HG03135 (cell line): ENCODE measurements at regions not wholly inside any gene's neighbourhood (a gene's known extent, or its start where the extent isn't known, plus 50 kb on each side); places are given as distances from the start of the nearest gene placed in this dataset.
"Not testable (repeated sequence)": the region's sequence is repeated elsewhere in the genome, so short reads cannot be mapped to it uniquely, and the experiment has no call there.

ENCODE experiments used
- ATAC-seq: cut with Tn5 transposase; IDR thresholded peaks from one replicate; pipeline ENCODE4 v1.9.1; 2021; ENCODE audit warnings: mild to moderate bottlenecking, moderate library complexity; ENCODE audit not compliant: unreplicated experiment

- ATAC-seq, result no peak
Observed at GRCh38 chrX:1140236-1140681, 72.2 kb downstream of the CRLF2 start.

- ATAC-seq, result no peak
Observed at GRCh38 chrX:1139185-1139500, 73.3 kb downstream of the CRLF2 start.

DNA sequence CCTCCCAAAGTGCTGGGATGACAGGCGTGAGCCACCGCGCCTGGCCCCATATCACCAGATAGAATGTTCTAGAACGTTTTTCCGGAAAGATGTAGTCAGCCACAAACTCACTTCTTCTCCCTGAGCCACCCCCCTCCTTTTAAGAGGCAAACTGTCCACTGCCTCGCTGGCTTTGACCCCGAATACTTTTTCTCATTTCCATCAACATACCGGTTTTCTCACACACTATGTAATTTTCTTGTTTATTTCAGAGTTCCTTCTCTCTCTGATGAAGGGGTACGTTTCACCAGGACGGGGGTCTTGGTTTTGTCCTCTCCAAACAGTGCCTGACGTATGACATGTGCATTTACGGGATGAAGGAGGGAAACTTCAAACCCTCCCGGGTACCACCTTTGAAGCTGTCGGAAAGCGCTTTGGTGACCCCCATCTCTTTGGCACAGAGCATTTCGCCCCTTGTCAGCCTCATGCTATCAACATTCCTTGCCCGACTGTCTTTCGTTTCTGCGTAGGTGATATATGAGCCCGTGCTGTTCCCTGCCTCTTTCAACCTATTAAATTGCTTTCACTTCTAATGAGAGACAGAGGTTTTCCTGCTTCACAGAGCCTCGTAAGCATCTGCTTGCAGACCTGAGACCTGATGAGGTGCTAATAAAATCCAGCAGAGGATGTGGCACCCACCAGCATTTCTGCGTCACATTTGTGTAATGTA is 73.8 kb downstream of the CRLF2 start:
- ATAC-seq, result no peak

DNA sequence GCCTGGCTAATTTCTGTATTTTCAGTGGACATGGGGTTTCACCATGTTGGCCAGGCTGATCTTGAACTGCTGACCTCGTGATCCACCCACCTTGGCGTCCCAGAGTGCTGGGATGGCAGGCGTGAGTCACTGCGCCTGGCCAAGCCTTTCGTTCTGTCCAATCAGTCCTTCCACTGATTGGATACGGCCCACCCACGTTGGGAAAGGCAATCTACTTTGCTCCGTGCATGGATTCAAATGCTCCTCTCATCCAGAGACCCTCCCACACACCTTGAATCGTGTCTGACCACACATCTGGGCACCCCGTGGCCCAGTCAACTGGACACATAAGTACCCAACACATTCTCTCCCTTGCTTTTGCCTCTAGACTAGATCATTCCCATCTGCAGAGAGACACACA is 74.9 kb downstream of the CRLF2 start:
- ATAC-seq, result no peak

DNA sequence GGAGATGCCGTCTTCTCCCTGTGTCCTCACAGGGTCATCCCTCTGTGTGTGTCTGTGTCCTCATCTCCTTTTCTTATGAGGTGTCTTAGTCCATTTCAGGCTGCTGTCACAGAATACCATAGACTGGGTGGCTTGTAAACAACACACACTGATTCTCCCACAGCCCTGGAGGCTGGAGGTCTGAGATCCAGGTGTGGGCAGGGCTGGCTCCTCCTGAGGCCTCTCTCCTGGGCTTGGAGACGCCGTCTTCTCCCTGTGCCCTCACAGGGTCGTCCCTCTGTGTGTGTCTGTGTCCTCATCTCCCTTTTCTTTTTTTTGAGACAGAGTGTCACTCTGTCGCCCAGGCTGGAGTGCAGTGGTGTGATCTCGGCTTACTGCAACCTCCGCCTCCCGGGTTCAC is 75.9 kb downstream of the CRLF2 start:
- ATAC-seq, result not testable (repeated sequence)

DNA sequence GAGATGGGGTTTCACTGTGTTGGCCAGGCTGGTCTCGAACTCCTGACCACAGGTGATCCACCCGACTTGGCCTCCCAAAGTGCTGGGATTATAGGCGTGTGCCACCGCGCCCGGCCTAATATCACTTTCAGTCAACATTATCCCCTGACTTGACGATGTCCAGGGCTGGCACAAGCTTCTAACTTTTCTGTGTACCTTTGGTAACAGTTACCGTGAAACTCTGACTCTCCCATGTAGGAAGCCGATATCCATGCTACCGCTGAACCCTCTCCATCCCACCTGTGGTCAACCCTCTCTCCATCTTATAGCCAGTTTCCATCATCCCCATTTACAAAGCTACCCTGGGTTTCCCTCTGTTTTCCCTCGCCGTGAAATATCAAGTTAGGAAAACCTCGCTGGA is 77.5 kb downstream of the CRLF2 start:
- no peak for ATAC-seq

GRCh38 chrX:1134156-1134555 is 78.3 kb downstream of the CRLF2 start:
- no peak for ATAC-seq

DNA sequence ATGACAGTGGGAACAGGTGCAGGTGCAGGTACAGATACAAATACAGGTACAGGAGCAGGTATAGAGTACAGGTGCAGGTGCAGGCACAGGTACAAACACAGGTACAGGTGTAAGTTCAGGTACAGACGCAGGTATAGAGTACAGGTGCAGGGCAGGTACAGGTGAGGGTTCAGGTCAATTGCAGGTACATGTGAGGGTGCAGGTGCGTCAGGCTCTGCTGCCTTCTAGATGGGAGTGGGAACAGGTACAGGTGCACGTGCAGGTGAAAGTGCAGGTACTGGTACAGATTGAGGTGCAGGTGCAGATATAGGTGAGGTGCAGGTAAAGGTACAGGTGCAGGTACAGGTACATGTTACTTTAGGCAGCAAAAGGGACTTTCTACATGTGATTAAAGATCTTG is 85.7 kb downstream of the CRLF2 start:
- ATAC-seq, result no peak

GRCh38 chrX:1124531-1124930 is 87.9 kb downstream of the CRLF2 start:
- no peak for ATAC-seq

GRCh38 chrX:1122851-1123250 is 89.6 kb downstream of the CRLF2 start:
- not testable (repeated sequence) for ATAC-seq

- no peak for ATAC-seq
Observed at GRCh38 chrX:1119275-1119674, 93.2 kb downstream of the CRLF2 start.

DNA sequence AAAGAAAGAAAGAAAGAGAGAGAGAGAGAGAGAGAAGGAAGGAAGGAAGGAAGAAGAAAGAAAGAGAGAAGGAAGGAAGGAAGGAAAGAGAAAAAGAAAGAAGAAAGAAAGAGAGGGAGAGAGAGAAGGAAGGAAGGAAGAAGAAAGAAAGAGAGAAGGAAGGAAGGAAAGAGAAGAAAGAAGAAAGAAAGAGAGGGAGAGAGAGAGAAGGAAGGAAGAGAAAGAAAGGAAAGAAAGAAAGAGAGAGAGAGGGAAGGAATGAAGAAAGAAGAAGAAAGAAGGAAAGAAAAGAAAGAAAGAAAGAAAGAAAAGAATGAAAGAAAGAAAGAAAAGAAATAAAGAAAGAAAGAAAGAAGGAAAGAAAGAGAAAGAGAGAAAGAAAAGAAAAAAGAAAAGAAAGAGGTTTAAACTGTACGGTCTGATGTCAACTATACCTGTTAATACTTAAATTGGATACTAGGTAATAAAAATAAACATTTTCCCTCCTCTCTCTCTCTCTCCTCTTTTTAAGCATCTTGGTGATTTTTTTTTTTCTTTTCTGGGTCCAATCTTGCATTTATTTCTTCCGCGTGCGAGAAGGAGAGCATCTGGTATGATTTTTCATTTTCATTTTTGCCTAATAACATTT is 93.8 kb downstream of the CRLF2 start:
- ATAC-seq, result no peak

- ATAC-seq, result not testable (repeated sequence)
Observed at GRCh38 chrX:1115411-1115810, 97.0 kb downstream of the CRLF2 start.

- ATAC-seq, result no peak
Observed at GRCh38 chrX:1112321-1112720, 100.1 kb downstream of the CRLF2 start.

GRCh38 chrX:1111601-1112300 is 100.7 kb downstream of the CRLF2 start:
- no peak for ATAC-seq

GRCh38 chrX:1109580-1110119 is 102.8 kb downstream of the CRLF2 start:
- no peak for ATAC-seq

DNA sequence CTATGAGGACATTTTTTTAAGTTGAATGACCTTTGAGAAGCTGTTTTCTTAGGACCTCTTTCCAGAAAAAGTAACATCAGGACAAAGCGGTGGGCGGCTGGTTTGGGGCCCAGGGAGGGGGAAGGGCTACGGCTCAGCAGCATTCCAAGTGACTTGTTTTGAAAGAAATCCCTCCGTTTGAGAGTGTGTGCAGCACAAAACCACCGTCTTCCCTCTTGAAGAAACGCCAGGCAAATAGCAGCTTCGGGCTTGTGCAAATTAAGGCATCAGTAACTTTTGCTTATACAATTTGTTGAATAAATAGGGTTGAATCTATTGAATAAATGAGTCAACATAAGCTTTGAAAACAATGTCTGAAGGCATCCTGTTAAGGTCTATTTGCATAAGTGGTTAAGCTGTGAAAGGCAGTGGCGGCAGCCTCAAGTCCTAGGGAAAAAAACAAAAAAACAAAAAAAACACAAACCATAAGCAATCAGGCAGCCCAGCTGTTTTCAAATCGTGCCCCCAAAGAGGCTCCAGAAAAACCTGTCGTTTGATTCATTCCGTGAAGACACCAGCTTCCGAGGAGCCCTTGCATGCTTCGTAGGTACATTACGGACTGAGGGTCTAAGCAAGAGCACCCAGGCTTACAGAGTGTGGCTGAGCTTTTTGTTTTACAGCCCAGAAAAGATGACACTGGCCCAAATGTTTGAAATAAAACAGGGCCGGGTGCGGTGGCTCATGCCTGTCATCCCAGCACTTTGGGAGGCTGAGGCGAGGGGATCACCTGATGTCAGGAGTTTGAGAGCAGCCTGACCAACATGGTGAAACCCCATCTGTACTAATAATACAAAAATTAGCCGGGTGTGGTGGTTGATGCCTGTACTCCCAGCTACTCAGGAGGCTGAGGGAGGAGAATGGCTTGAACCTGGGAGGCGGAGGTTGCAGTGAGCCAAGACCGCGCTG is 103.7 kb downstream of the CRLF2 start:
- no peak for ATAC-seq

GRCh38 chrX:1106478-1107210 is 105.8 kb downstream of the CRLF2 start:
- ATAC-seq, result no peak

DNA sequence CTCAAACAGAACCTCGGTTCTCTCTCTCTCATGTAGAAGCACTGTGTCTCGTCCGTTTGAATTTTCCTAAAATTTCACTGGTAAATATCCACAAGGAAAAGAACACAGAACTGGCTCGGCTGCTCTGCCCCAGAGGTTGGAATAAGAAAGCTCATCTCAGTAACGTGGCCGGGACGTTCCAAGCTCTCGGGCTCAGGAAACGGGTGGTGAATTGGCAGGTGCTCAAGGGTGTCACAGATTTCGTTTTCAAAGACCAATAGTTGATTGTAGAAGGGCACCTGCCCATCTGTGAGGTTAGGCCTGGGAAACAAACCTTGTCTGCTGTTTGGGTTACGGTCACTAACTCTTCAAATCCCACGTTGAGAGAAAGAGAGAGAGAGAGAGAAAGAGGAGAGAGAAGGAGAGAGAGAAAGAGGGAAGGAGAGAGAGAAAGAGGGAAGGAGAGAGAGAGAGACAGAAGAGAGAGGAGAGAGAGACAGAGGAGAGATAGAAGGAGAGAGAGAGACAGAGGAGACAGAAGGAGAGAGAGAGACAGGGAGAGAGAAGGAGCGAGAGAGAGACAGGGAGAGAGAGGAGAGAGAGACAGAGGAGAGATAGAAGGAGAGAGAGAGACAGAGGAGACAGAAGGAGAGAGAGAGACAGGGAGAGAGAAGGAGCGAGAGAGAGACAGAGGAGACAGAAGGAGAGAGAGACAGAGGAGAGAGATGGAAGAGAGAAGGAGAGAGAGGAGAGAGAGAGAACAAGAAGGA is 106.6 kb downstream of the CRLF2 start:
- ATAC-seq, result no peak
